Mucosa of rectum (tissue), 2 donors: ENCODE measurements at regions not wholly inside any gene's neighbourhood (a gene's known extent, or its start where the extent isn't known, plus 50 kb on each side); places are given as distances from the start of the nearest gene placed in this dataset.

ENCODE experiments used
- H3K27ac ChIP-seq, 2 donors: one replicate each; pipeline ENCODE4 v1.7.0; 2013; ENCODE audit warnings: inconsistent platforms in 2 of 2, low read depth in 2 of 2, low read length in 2 of 2
- H3K27me3 ChIP-seq, 2 donors: one replicate each; pipeline ENCODE4 v1.7.0; 2013; ENCODE audit warnings: low read length in 2 of 2; ENCODE audit not compliant: control insufficient read depth in 2 of 2, insufficient read depth in 2 of 2
- H3K36me3 ChIP-seq, 2 donors: one replicate each; pipeline ENCODE4 v1.7.0; 2013; ENCODE audit warnings: low read length in 2 of 2; ENCODE audit not compliant: control insufficient read depth in 2 of 2, insufficient read depth in 2 of 2
- H3K4me1 ChIP-seq, 2 donors: one replicate each; pipeline ENCODE4 v1.7.0; 2013; ENCODE audit warnings: low read length in 2 of 2, mild to moderate bottlenecking in 1 of 2; ENCODE audit not compliant: control insufficient read depth in 2 of 2, insufficient read depth in 2 of 2
- H3K4me3 ChIP-seq, 2 donors: one replicate each; pipeline ENCODE4 v1.7.0; 2013; ENCODE audit warnings: low read length in 2 of 2
- H3K9ac ChIP-seq, 2 donors: one replicate each; pipeline ENCODE4 v1.7.0; 2013; ENCODE audit warnings: low read length in 2 of 2, low read depth in 1 of 2, mild to moderate bottlenecking in 1 of 2
- H3K9me3 ChIP-seq, 2 donors: one replicate each; pipeline ENCODE4 v1.7.0; 2013; ENCODE audit warnings: low read length in 2 of 2; ENCODE audit not compliant: control insufficient read depth in 2 of 2
- donor health status: healthy.
- donor health status: Normal muscosa, but diverticular disease.

DNA sequence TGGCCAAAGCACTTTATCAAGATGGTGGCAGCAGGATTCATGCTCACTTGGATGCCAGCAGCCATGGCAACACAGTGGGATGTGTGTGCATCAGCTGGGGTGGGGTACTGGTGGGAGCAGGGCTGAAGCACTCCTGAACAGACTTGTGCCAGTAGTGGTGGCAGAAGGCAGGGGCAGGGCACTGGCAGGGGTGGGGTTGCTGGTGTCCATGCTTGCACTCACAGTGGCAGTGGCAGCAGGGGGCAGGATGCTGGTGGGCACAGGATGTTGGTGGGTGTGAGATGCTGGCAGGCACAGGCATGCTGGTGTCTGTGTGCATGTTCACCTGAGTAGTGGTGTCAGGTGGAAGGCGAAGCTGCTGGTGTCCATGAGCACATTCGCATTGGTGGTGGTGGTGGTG is 161.0 kb upstream of the PMFBP1 start:
- Histone ChIP-seq H3K9ac (no peak overlapping the region), H3K27ac (no peak overlapping the region), H3K27me3 (no peaks in the 10 kb centered on the region), H3K4me1 (no peaks in the 10 kb centered on the region), H3K36me3 (peaks cover 0 to 2% of the 10 kb centered on the region in 2 donors), H3K9me3 (peaks cover 0 to 2% of the 10 kb centered on the region in 2 donors), H3K4me3 (no peak overlapping the region)

DNA sequence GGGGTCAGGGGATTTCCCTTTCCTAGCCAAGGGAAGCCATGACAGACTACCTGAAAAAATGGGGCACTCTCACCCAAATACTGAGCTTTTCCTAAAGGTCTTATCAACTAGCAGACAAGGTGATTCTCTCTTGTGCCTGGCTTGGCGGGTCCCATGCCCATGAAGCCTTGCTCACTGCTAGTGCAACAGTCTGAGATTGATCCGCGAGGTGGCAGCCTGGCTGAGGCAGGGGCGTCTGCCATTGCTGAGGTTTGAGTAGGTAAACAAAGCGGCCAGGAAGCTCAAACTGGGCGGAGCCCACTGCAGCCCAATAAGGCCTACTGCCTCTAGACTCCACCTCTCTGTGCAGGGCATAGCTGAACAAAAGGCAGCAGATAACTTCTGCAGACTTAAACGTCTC is 152.6 kb upstream of the PMFBP1 start:
- H3K9ac ChIP-seq = no peak overlapping the region
- no peak overlapping the region for H3K4me3 ChIP-seq
- H3K4me1 ChIP-seq = no peaks in the 10 kb centered on the region
- no peaks in the 10 kb centered on the region for H3K27me3 ChIP-seq
- H3K9me3 ChIP-seq = peaks cover 0 to under 1% of the 10 kb centered on the region in 2 donors
- no peak overlapping the region for H3K27ac ChIP-seq
- H3K36me3 ChIP-seq = no peaks in the 10 kb centered on the region

DNA sequence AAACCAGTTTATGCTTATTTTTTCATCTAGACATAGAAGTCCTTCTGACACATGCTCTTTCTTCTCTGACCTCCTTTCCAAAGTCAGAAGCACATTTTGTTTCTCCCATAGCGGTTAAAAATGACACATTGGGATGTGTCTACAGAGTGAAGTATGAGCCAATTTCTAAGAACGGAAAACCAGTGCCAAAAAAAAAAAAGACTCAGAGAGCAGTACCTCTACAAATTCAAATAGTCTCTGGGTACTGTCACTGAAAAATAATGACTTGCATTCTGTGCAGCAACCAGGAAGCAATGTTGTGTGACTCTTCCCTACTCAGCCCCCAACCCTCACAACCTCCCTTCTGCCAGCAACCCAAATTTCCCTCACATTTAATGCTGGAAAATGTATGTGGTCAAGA is 145.5 kb upstream of the PMFBP1 start:
- H3K36me3 ChIP-seq = no peaks in the 10 kb centered on the region
- H3K9me3 ChIP-seq = peaks cover 0 to 2% of the 10 kb centered on the region in 2 donors
- no peaks in the 10 kb centered on the region for H3K4me1 ChIP-seq
- H3K4me3 ChIP-seq = no peak overlapping the region
- H3K9ac ChIP-seq = no peak overlapping the region
- no peak overlapping the region for H3K27ac ChIP-seq
- H3K27me3 ChIP-seq = no peaks in the 10 kb centered on the region

DNA sequence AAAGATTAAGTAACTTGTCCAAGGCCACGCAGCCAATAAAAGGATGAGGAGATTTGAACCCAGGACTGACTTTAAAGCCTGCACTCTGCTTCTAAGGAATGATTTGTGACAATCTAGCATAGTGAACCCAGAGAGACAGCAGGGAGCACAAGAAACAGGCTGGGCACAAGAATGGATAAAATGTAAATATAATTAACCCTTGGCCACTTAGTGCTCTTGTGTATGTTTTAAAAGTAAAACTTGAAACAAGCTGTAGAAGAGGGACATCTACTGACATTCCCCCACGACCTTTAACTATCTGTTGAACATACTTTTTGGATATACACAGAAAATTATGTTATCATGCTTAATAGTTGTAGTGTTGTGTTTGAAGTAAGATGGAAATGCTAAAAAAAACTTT is 141.9 kb upstream of the PMFBP1 start:
- Histone ChIP-seq H3K4me3 (no peak overlapping the region), H3K27ac (no peak overlapping the region), H3K9ac (no peak overlapping the region), H3K27me3 (no peaks in the 10 kb centered on the region), H3K9me3 (no peaks in the 10 kb centered on the region), H3K36me3 (no peaks in the 10 kb centered on the region), H3K4me1 (no peaks in the 10 kb centered on the region)

DNA sequence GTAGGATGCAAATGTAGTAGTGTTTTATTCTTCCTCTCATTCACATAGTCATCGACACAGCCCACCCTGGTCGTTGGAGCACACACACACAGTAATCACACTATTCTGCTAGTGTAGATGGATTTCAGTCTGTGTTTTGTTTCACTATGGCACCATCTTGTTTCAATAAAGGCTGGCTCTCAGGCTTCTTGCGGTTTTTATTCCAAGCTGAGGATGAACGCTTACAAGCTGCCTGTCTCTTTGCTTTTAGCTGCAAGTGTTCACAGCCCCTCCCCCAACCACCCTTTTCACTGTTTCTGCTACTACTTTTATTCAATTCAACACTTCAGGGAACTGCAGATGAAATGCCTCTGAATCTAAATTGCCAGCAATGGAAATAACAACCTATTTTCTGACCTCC is 140.9 kb upstream of the PMFBP1 start:
- Histone ChIP-seq H3K4me3 (no peak overlapping the region), H3K27ac (no peak overlapping the region), H3K9ac (no peak overlapping the region), H3K27me3 (no peaks in the 10 kb centered on the region), H3K4me1 (no peaks in the 10 kb centered on the region), H3K36me3 (no peaks in the 10 kb centered on the region), H3K9me3 (no peaks in the 10 kb centered on the region)

DNA sequence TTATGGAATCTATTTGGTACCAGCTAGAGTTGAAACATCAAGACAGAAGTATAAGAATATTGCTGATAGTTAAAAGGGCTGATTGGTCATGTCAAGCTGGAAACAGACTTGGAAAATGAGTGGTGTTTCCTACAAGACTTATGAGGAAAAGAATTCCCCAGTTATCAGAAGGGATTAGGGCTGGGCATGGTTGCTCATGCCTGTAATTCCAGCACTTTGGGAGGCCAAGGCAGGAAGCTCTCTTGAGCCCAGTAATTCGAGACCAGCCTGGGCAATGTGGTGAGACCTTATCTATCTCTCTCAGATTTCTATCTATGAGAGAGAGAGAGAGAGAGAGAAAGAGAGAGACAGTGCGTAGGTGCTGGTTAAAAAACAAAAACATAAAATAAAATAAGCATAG is 139.5 kb upstream of the PMFBP1 start:
- no peaks in the 10 kb centered on the region for H3K4me1 ChIP-seq
- no peak overlapping the region for H3K9ac ChIP-seq
- no peaks in the 10 kb centered on the region for H3K27me3 ChIP-seq
- H3K4me3 ChIP-seq = no peak overlapping the region
- H3K9me3 ChIP-seq = no peaks in the 10 kb centered on the region
- H3K27ac ChIP-seq = no peak overlapping the region
- H3K36me3 ChIP-seq = no peaks in the 10 kb centered on the region

DNA sequence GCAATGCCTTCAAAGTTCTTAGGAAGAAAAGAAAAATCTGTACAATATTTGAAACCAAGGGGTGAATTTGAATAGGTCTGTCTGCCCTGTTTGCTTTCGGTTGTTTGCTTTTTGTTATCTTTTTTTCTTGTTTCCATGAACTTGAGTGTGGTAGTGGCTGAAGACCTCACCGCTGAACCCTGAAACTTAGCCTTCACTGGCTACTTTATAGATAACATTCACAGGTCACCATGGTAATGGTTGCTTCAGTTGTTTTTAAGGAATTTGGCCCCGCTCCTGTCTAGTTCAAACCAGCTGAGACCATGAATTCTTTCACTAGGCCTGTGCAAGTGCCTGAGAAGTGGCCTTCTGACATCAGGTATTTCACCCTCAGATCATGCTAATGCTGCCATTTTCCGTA is 137.0 kb upstream of the PMFBP1 start:
- no peaks in the 10 kb centered on the region for H3K4me1 ChIP-seq
- no peaks in the 10 kb centered on the region for H3K27me3 ChIP-seq
- no peaks in the 10 kb centered on the region for H3K9me3 ChIP-seq
- H3K27ac ChIP-seq = no peak overlapping the region
- no peak overlapping the region for H3K9ac ChIP-seq
- H3K4me3 ChIP-seq = no peak overlapping the region
- no peaks in the 10 kb centered on the region for H3K36me3 ChIP-seq

DNA sequence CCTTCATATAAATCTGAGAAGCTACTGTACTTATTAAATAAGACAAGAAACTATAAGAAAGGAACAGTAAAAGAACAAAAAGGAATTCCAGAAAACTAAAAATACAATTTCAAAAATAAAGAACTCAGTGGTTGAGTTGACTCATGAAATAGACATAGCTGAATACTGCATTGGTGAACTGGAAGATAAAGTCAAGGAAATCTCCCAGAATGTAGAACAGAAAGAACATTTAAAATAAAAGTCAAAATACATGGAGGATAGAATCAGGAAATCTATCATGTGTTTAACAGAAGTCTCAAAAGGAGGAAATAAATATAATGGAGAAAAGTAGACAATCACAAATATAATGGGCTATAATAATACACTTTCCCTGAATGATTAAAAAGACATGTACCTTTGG is 136.4 kb upstream of the PMFBP1 start:
- Histone ChIP-seq H3K4me3 (no peak overlapping the region), H3K36me3 (no peaks in the 10 kb centered on the region), H3K4me1 (no peaks in the 10 kb centered on the region), H3K9me3 (no peaks in the 10 kb centered on the region), H3K27ac (no peak overlapping the region), H3K9ac (no peak overlapping the region), H3K27me3 (no peaks in the 10 kb centered on the region)

DNA sequence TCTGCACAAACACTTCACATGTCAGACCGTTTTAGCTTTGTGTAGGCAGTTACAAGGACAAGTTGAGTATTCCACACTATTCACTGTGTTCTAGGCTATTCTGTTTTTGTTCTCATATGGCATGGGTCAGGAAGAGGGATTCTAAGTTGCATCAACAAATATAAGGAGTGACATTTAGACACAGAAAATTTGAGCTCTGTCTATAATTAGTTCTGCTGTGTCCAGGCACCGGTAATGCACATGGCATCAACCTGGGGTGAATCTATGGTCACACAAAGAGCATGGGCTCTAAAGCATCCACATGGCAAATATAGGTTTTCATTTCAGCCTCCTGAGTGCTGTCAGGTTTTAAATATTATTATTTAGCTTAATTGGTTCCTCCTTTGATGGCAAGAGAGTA is 130.4 kb upstream of the PMFBP1 start:
- Histone ChIP-seq H3K4me3 (no peak overlapping the region), H3K4me1 (no peaks in the 10 kb centered on the region), H3K9ac (no peak overlapping the region), H3K36me3 (no peaks in the 10 kb centered on the region), H3K27ac (no peak overlapping the region), H3K9me3 (no peaks in the 10 kb centered on the region), H3K27me3 (no peaks in the 10 kb centered on the region)

DNA sequence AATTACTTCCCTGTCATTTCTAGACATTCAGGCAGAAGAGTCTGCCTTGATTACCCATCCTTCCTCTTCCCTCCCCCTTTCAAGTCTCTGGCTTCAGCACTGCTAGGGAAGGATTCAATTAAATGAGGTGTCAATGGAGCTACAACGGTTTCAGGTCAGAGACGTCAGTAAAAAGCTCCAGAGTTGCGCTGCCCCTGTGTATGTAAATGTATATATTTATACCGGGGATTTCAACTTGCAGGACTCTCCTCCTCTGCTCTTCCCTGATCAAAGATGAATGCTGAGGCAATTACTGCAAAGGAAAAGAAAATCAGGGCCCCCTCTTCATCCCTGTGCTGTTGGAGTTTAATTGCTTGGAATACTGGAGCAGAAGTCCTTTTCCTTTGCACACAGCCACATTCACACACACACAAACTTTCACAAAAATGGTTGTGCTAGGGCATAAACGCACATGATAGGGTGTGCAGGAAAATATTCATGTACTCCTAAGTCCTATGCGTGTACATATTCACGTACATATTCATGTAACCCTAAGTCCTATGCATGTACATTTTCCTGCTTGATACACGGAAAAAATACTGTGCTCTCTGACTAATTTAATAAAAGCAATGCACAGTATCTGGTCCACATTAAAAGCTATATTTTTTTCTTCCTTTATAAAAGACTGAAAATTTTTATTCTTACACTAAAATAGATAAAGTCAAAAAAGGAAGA is 129.7 kb upstream of the PMFBP1 start:
- Histone ChIP-seq H3K36me3 (no peaks in the 10 kb centered on the region), H3K27ac (no peak overlapping the region), H3K27me3 (no peaks in the 10 kb centered on the region), H3K4me3 (no peak overlapping the region), H3K9ac (no peak overlapping the region), H3K4me1 (no peaks in the 10 kb centered on the region), H3K9me3 (no peaks in the 10 kb centered on the region)

DNA sequence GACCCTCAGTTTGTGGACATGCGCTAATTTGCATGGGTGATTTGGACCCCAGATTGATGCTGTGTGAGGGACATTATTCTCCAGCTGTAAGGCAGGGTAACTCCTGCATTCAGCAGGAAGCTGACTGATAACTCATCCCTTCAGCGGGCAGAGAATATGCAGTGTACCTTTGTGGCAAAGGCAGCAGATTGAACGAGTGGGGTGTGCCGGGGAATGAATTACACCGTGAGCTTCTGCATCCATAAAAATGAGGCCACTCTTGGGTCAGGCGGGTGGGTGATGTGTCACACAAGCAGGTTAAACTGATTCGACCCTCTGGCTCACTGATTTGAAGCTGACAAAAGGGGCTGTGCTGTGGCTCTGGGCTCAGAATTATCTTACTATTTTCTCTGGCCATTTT is 128.9 kb upstream of the PMFBP1 start:
- no peak overlapping the region for H3K9ac ChIP-seq
- no peaks in the 10 kb centered on the region for H3K36me3 ChIP-seq
- no peak overlapping the region for H3K4me3 ChIP-seq
- no peaks in the 10 kb centered on the region for H3K27me3 ChIP-seq
- no peaks in the 10 kb centered on the region for H3K9me3 ChIP-seq
- no peak overlapping the region for H3K27ac ChIP-seq
- no peaks in the 10 kb centered on the region for H3K4me1 ChIP-seq
